ENCODE measurements at regions not wholly inside any gene's neighbourhood (a gene's known extent, or its start where the extent isn't known, plus 50 kb on each side); places are given as distances from the start of the nearest gene placed in this dataset.

GRCh38 chr14:54216827-54217226, 180.0 kb upstream of the CDKN3 start:
- peaks cover 16 to 37% (median 29%) of the 10 kb centered on the region in 4 experiments for H3K27me3 ChIP-seq (replicated peaks in 1 of 4; ENCODE audit: control insufficient read depth in 3 of 4, extremely low read depth in 1 of 4, insufficient read depth in 3 of 4, low read length in 3 of 4)
- H3K4ac ChIP-seq (replicated peaks; ENCODE audit: insufficient read length, low read depth, low read length) = no peak overlapping the region
- H3K23me2 ChIP-seq (ENCODE audit: low read depth, low read length) = peaks cover 11% of the 10 kb centered on the region; the same call in 1 of the 2 replicates
- DNase-seq (ENCODE audit: low read depth in 1 of 2, low spot score in 2 of 2) (no peak), FAIRE-seq (no peak)
- no peak overlapping the region for H2BK15ac ChIP-seq (ENCODE audit: low read length)
- TF ChIP-seq RBBP5 (IDR thresholded peaks at IDR 0.05; ENCODE audit: borderline replicate concordance, low read depth, low read length) (no peak), USF2 (IDR thresholded peaks at IDR 0.05; ENCODE audit: low read length) (peak; percentile 15; the same call in 1 of the 2 replicates)
- no peak overlapping the region for H3K18ac ChIP-seq (ENCODE audit: extremely low read depth, low read length)
- no peak overlapping the region for H3K4me3 ChIP-seq (ENCODE audit: extremely low read depth in 1 of 4, insufficient read depth in 2 of 4, low read depth in 3 of 4, low read length in 4 of 4)
- no peaks in the 10 kb centered on the region for H3K79me2 ChIP-seq (ENCODE audit: control insufficient read depth in 1 of 2, insufficient read depth in 2 of 2, low read length in 2 of 2)
- H3K9me3 ChIP-seq (ENCODE audit: insufficient read depth in 2 of 2, low read depth in 1 of 2, low read length in 1 of 2) = no peaks in the 10 kb centered on the region
- ChIA-PET POLR2A (ENCODE audit: partially characterized antibody) (no interaction called here), CTCF (ENCODE audit: partially characterized antibody) (no interaction called here)
- H4K8ac ChIP-seq (ENCODE audit: extremely low read depth, insufficient read depth, low read length) = no peak overlapping the region
- no peak overlapping the region for H4K5ac ChIP-seq (ENCODE audit: insufficient read length, low read depth, low read length)
- 87% methylated on average over 3 of the region's 3 CpGs; no CpG with 5 or more reads in 1 of the 2 experiments for WGBS, 2 experiments (ENCODE audit: extremely low coverage in 1 of 2, insufficient coverage in 1 of 2, insufficient read length in 1 of 2, insufficient replicate concordance in 2 of 2, low coverage in 1 of 2, low lambda C conversion rate in 2 of 2, missing lambda C conversion rate in 1 of 2)
- no peak overlapping the region for H2AFZ ChIP-seq (ENCODE audit: low read length)
- H3K27ac ChIP-seq (ENCODE audit: low read depth, low read length) = no peak overlapping the region
- no peak overlapping the region for H4K91ac ChIP-seq (replicated peaks; ENCODE audit: insufficient read length, low read length)
- H2AK5ac ChIP-seq (ENCODE audit: low read depth, low read length) = no peak overlapping the region
- H3K79me1 ChIP-seq (ENCODE audit: low read depth, low read length) = no peaks in the 10 kb centered on the region
- H2BK20ac ChIP-seq (ENCODE audit: low read length) = no peak overlapping the region
- no peak overlapping the region for H3K4me2 ChIP-seq (ENCODE audit: insufficient read depth in 1 of 2, low read depth in 2 of 2, low read length in 2 of 2)
- H3K14ac ChIP-seq (ENCODE audit: insufficient read length) = no peak overlapping the region
- H3K23ac ChIP-seq (ENCODE audit: insufficient read length) = no peak overlapping the region
- no peak overlapping the region for H2BK120ac ChIP-seq (replicated peaks; ENCODE audit: low read depth, low read length)
- no peak overlapping the region for H2BK12ac ChIP-seq (ENCODE audit: low read depth, low read length)
- H3K9ac ChIP-seq (replicated peaks in 1 of 4; ENCODE audit: extremely low read depth in 1 of 4, low read depth in 3 of 4, low read length in 3 of 4) = no peak overlapping the region
- no peaks in the 10 kb centered on the region for H4K20me1 ChIP-seq (replicated peaks in 1 of 2; ENCODE audit: control insufficient read depth in 1 of 2, insufficient read depth in 2 of 2, low read length in 2 of 2)
- no peak overlapping the region for H3K56ac ChIP-seq (replicated peaks; ENCODE audit: insufficient read length, low read depth, low read length)
- no peak overlapping the region for H2BK5ac ChIP-seq (ENCODE audit: low read depth, low read length)
- peaks cover 0 to 12% (median 10%) of the 10 kb centered on the region in 4 experiments; a peak in 6 of 7 replicates for H3K4me1 ChIP-seq (replicated peaks in 1 of 4; ENCODE audit: control insufficient read depth in 3 of 4, insufficient read depth in 4 of 4, low read length in 3 of 4)
- H3K36me3 ChIP-seq (ENCODE audit: control insufficient read depth in 2 of 4, insufficient read depth in 4 of 4, low read length in 3 of 4) = no peaks in the 10 kb centered on the region
